ENCODE measurements at regions not wholly inside any gene's neighbourhood (a gene's known extent, or its start where the extent isn't known, plus 50 kb on each side); places are given as distances from the start of the nearest gene placed in this dataset.

- BruUV-seq (replicated peaks), result no TSS peak
- no peaks in the 10 kb centered on the region for H3K9me3 Mint-ChIP-seq (ENCODE audit: unreplicated experiment)
- ChIA-PET CTCF (interaction anchor here (0.7 to 1.8 kb wide), 5 partner anchors 8 to 186 kb away, joined by 3 to 5 read pairs (median 4); no protein-coding TSS in a partner anchor), POLR2A (no interaction called here)
- no peak overlapping the region for H3K27ac Mint-ChIP-seq (ENCODE audit: low read depth, unreplicated experiment)
- peaks cover 11% of the 10 kb centered on the region for H3K4me1 Mint-ChIP-seq (ENCODE audit: insufficient read depth, unreplicated experiment)
- H3K4me3 Mint-ChIP-seq (ENCODE audit: unreplicated experiment), result no peak overlapping the region
- no peak for TF ChIP-seq CTCF (IDR thresholded peaks at IDR 0.05; ENCODE audit: unreplicated experiment)
- intact Hi-C loops (cut with micrococcal nuclease), result no loop called here
- H3K36me3 Mint-ChIP-seq (ENCODE audit: insufficient read depth, unreplicated experiment), result no peaks in the 10 kb centered on the region
- no peaks in the 10 kb centered on the region for H3K27me3 Mint-ChIP-seq (ENCODE audit: insufficient read depth, unreplicated experiment)
- no peak for DNase-seq (ENCODE audit: unreplicated experiment)
These were observed 330.2 kb upstream of the CHAC2 start for GRCh38 chr2:53437371-53437770.

DNA sequence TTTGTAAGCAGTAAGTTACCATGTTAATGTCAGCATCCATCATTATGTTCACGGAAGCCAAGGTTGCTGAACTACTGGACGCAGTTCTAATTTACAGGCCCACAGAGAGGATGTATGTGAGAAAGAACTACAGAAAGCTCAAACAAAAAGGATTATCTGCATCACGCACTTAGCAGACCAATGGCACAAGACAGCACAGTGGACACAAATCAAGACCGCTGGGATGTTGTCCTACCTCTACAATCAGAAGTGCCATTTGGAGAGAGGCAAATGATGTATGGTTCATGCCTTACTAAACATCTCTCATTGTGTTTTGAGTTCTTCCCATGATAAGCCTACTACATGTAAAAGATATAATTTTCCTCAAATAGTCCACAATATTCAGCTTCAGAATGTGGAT is 330.7 kb upstream of the CHAC2 start:
- CTCF ChIA-PET, result interaction anchor here (0.7 to 1.8 kb wide), 5 partner anchors 9 to 186 kb away, joined by 3 to 5 read pairs (median 4); no protein-coding TSS in a partner anchor
- DNase-seq (ENCODE audit: unreplicated experiment), result no peak
- Mint-ChIP-seq H3K9me3 (ENCODE audit: unreplicated experiment) (no peaks in the 10 kb centered on the region), H3K27me3 (ENCODE audit: insufficient read depth, unreplicated experiment) (no peaks in the 10 kb centered on the region), H3K4me1 (ENCODE audit: insufficient read depth, unreplicated experiment) (peaks cover 11% of the 10 kb centered on the region), H3K4me3 (ENCODE audit: unreplicated experiment) (no peak overlapping the region), H3K27ac (ENCODE audit: low read depth, unreplicated experiment) (no peak overlapping the region), H3K36me3 (ENCODE audit: insufficient read depth, unreplicated experiment) (no peaks in the 10 kb centered on the region)
- POLR2A ChIA-PET, result no interaction called here
- BruUV-seq (replicated peaks), result no TSS peak
- intact Hi-C loops (cut with micrococcal nuclease), result no loop called here
- TF ChIP-seq CTCF (IDR thresholded peaks at IDR 0.05; ENCODE audit: unreplicated experiment), result no peak

- no TSS peak for BruUV-seq (replicated peaks)
- peaks cover 11% of the 10 kb centered on the region for H3K4me1 Mint-ChIP-seq (ENCODE audit: insufficient read depth, unreplicated experiment)
- H3K36me3 Mint-ChIP-seq (ENCODE audit: insufficient read depth, unreplicated experiment), result no peaks in the 10 kb centered on the region
- DNase-seq (ENCODE audit: unreplicated experiment), result no peak
- H3K27ac Mint-ChIP-seq (ENCODE audit: low read depth, unreplicated experiment), result no peak overlapping the region
- ChIA-PET POLR2A (no interaction called here), CTCF (interaction anchor here (1.8 kb wide), 1 partner anchor 14 kb away, joined by 4 read pairs; no protein-coding TSS in a partner anchor)
- H3K27me3 Mint-ChIP-seq (ENCODE audit: insufficient read depth, unreplicated experiment), result no peaks in the 10 kb centered on the region
- no peak overlapping the region for H3K4me3 Mint-ChIP-seq (ENCODE audit: unreplicated experiment)
- no peak for TF ChIP-seq CTCF (IDR thresholded peaks at IDR 0.05; ENCODE audit: unreplicated experiment)
- intact Hi-C loops (cut with micrococcal nuclease), result no loop called here
- no peaks in the 10 kb centered on the region for H3K9me3 Mint-ChIP-seq (ENCODE audit: unreplicated experiment)
These were observed 332.0 kb upstream of the CHAC2 start for GRCh38 chr2:53435610-53436009.

DNA sequence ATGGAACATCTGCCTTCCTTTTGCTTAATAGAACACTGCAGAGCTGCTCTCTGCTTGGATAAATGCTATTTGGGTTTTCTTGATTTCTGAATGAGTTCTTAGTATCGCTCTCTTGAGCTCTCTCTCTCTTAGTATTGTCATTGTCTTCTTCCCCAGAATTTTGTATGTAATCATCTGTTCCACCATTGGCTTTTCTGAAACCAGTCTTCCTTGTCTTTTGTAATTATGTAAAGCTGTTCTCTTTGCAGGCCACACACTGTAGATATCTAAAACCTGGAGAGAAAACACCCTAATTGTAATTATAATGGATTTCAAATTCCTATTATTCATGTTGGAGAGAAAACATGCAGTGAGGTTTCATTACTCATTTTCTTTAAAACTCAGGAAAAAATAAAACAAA is 333.1 kb upstream of the CHAC2 start:
- TF ChIP-seq CTCF (IDR thresholded peaks at IDR 0.05; ENCODE audit: unreplicated experiment), result no peak
- Mint-ChIP-seq H3K4me3 (ENCODE audit: unreplicated experiment) (no peak overlapping the region), H3K9me3 (ENCODE audit: unreplicated experiment) (no peaks in the 10 kb centered on the region), H3K4me1 (ENCODE audit: insufficient read depth, unreplicated experiment) (peaks cover 11% of the 10 kb centered on the region), H3K36me3 (ENCODE audit: insufficient read depth, unreplicated experiment) (no peaks in the 10 kb centered on the region), H3K27me3 (ENCODE audit: insufficient read depth, unreplicated experiment) (no peaks in the 10 kb centered on the region), H3K27ac (ENCODE audit: low read depth, unreplicated experiment) (no peak overlapping the region)
- BruUV-seq (replicated peaks), result no TSS peak
- POLR2A ChIA-PET, result no interaction called here
- CTCF ChIA-PET, result interaction anchor here (0.7 to 1.3 kb wide), 2 partner anchors 9 to 85 kb away, joined by 3 to 4 read pairs; no protein-coding TSS in a partner anchor
- intact Hi-C loops (cut with micrococcal nuclease), result no loop called here
- no peak for DNase-seq (ENCODE audit: unreplicated experiment)
